IPS-20b (cell line): ENCODE measurements at regions not wholly inside any gene's neighbourhood (a gene's known extent, or its start where the extent isn't known, plus 50 kb on each side); places are given as distances from the start of the nearest gene placed in this dataset.
"Not testable (repeated sequence)": the region's sequence is repeated elsewhere in the genome, so short reads cannot be mapped to it uniquely, and the experiment has no call there.

Experiments
- H3K27ac ChIP-seq: one replicate; pipeline ENCODE4 v1.5.1; 2013; ENCODE audit warnings: low read length
- H3K27me3 ChIP-seq: 2 replicates; pipeline ENCODE4 v1.6.1; 2013; ENCODE audit warnings: mild to moderate bottlenecking, low read length, inconsistent platforms; ENCODE audit not compliant: insufficient read depth
- H3K36me3 ChIP-seq: 2 replicates; pipeline ENCODE4 v1.6.1; 2013; ENCODE audit warnings: low read depth, mild to moderate bottlenecking, inconsistent platforms, low read length, moderate library complexity; ENCODE audit not compliant: insufficient read depth
- H3K4me1 ChIP-seq: 2 replicates; pipeline ENCODE4 v1.6.1; 2013; ENCODE audit warnings: mild to moderate bottlenecking, control low read depth, inconsistent platforms, low read length, moderate library complexity; ENCODE audit not compliant: insufficient read depth
- H3K4me3 ChIP-seq: 2 replicates; pipeline ENCODE4 v1.5.1; 2013; ENCODE audit warnings: mild to moderate bottlenecking, low read length, inconsistent platforms
- H3K9ac ChIP-seq: 2 replicates; pipeline ENCODE4 v1.6.1; 2013; ENCODE audit warnings: low read depth, mild to moderate bottlenecking, inconsistent platforms, low read length, moderate library complexity
- H3K9me3 ChIP-seq: 2 replicates; pipeline ENCODE4 v1.6.1; 2013; ENCODE audit warnings: mild to moderate bottlenecking, low read depth, low read length, inconsistent platforms; ENCODE audit not compliant: insufficient read depth

- H3K9ac ChIP-seq: no peak overlapping the region
- no peaks in the 10 kb centered on the region for H3K36me3 ChIP-seq
- H3K27ac ChIP-seq: no peak overlapping the region
- no peaks in the 10 kb centered on the region for H3K27me3 ChIP-seq
- no peaks in the 10 kb centered on the region for H3K9me3 ChIP-seq
- H3K4me1 ChIP-seq: no peaks in the 10 kb centered on the region
- H3K4me3 ChIP-seq: no peak overlapping the region
Observed at GRCh38 chr12:87217491-87217890, 811.7 kb downstream of the C12orf50 start.

DNA sequence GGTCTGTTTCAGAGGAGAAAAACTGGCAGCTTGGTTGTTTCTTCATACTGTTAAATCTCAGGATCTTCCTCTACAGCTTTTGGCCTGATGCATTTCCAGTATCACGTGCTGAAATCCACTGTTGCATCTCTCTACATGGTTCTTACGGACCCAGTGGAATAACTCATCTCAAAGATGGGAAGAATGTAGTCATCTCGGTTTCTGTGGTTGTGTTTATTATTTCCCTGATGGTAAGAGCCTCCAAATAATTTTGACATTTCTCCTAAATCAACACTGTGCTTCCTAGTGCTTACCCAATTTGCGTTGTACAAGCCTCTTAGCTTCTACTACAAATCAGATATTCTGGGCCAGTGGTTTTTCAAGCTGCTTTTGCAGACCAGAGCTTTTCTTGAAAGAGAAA, 812.8 kb downstream of the C12orf50 start:
- H3K9me3 ChIP-seq: no peaks in the 10 kb centered on the region
- no peaks in the 10 kb centered on the region for H3K4me1 ChIP-seq
- no peaks in the 10 kb centered on the region for H3K27me3 ChIP-seq
- H3K4me3 ChIP-seq: no peak overlapping the region
- no peak overlapping the region for H3K9ac ChIP-seq
- no peak overlapping the region for H3K27ac ChIP-seq
- no peaks in the 10 kb centered on the region for H3K36me3 ChIP-seq

DNA sequence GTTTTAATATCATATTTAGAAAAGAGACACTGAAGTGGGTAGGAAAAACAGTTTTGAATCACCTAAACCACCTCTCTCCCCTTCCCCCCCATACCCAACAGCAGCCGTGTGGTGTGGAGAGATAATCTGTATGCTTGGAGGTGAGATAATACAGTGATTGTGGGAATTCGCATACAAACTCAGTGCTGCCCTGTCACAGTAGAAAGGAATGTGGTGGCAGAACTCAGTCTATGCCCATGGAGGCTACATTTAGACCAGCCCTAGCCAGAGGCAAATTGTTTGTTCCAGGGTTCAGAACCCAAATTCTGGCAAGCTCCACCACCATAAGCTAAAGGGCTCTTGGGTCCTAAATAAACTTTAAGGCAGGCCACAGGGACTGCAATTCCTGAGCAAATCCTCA, 827.0 kb downstream of the C12orf50 start:
- no peaks in the 10 kb centered on the region for H3K4me1 ChIP-seq
- no peaks in the 10 kb centered on the region for H3K36me3 ChIP-seq
- H3K27me3 ChIP-seq: no peaks in the 10 kb centered on the region
- H3K27ac ChIP-seq: no peak overlapping the region
- no peak overlapping the region for H3K9ac ChIP-seq
- no peaks in the 10 kb centered on the region for H3K9me3 ChIP-seq
- H3K4me3 ChIP-seq: no peak overlapping the region

DNA sequence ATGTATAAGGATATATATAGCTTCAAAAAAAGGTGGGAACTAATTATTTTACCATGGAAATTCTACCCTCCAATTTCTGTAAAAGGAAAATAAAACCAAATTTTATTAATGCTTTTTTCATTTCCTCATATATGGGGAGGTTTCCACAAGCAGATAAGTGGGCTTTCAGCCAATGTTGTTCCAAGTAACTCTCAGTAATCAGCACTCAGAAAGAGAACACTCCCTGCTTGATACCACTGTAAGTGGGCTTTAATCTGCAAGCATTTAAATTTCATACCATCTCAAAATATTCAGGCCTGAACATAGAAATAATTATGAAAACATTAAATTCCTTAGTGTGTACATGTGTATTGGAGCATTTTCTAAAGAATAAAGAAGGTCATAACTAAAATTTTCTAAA, 827.6 kb downstream of the C12orf50 start:
- Histone ChIP-seq H3K27me3 (no peaks in the 10 kb centered on the region), H3K4me1 (no peaks in the 10 kb centered on the region), H3K9me3 (no peaks in the 10 kb centered on the region), H3K27ac (no peak overlapping the region), H3K4me3 (no peak overlapping the region), H3K9ac (no peak overlapping the region), H3K36me3 (no peaks in the 10 kb centered on the region)

DNA sequence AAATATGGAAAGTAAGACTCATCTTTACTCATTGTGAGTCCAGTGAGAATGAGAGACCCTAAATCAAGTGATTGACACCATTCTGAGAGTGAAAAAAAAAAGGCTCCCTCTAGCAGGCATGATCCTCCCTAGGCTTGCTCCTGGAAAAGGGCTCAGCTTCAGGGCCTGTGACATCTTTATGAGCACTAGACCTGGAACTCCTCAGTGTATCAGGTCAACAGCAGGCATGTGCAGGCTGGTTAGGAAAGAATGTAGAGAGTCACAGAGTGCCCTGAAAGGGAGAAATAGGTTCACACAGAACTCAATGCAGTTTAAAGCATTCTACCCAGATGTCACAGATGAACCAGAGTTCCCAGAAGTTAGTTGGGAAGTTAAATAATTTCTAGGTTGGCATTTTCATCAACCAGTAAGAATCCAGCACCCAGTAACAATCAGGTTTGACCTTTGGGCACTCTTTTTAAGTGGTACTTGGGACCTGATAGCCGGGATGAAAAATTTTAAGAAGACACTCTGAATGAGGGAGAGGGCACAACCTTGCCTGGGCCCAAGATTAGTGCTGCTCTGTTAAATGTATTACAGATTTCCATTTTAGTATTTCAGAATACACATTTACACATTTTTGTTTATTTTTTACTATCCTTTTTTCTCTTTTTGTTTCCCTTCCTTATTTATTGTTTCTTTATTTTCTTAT, 828.8 kb downstream of the C12orf50 start:
- H3K4me3 ChIP-seq: no peak overlapping the region
- no peaks in the 10 kb centered on the region for H3K9me3 ChIP-seq

GRCh38 chr12:87198181-87198580, 831.0 kb downstream of the C12orf50 start:
- H3K36me3 ChIP-seq: no peaks in the 10 kb centered on the region
- no peaks in the 10 kb centered on the region for H3K4me1 ChIP-seq
- no peak overlapping the region for H3K9ac ChIP-seq
- H3K9me3 ChIP-seq: no peaks in the 10 kb centered on the region
- no peaks in the 10 kb centered on the region for H3K27me3 ChIP-seq
- no peak overlapping the region for H3K4me3 ChIP-seq
- H3K27ac ChIP-seq: no peak overlapping the region

More for the DNA sequence above, 828.8 kb downstream of the C12orf50 start:
- no peaks in the 10 kb centered on the region for H3K36me3 ChIP-seq
- H3K9ac ChIP-seq: no peak overlapping the region
- H3K4me1 ChIP-seq: no peaks in the 10 kb centered on the region
- H3K27me3 ChIP-seq: no peaks in the 10 kb centered on the region
- no peak overlapping the region for H3K27ac ChIP-seq

- Histone ChIP-seq H3K9me3 (no peaks in the 10 kb centered on the region), H3K9ac (no peak overlapping the region), H3K27ac (no peak overlapping the region), H3K36me3 (no peaks in the 10 kb centered on the region), H3K4me3 (no peak overlapping the region), H3K27me3 (no peaks in the 10 kb centered on the region), H3K4me1 (no peaks in the 10 kb centered on the region)
Observed at GRCh38 chr12:87196321-87196720, 832.9 kb downstream of the C12orf50 start.

DNA sequence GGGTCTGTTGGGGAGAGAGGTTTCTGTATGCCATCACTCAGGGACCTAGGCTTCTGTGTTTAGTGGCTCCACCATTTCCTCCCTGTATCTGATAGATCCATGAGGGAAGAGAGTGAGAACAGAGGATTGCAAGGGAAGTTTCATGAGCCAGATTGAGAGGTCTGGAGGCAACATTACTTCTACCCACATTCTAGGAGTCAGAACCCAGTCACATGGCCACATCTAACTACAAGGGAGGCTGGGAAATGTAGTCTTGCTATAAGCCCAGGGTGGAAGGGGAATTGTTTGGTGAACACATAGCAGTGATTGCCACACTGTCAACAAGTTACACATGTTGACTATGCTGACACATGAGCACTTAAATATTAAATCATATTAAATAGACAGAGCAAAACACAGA, 834.8 kb downstream of the C12orf50 start:
- not testable (repeated sequence) for H3K27me3 ChIP-seq, H3K9me3 ChIP-seq, H3K4me3 ChIP-seq, H3K27ac ChIP-seq, H3K36me3 ChIP-seq, H3K4me1 ChIP-seq, H3K9ac ChIP-seq

- no peak overlapping the region for H3K9ac ChIP-seq
- H3K27me3 ChIP-seq: no peaks in the 10 kb centered on the region
- no peaks in the 10 kb centered on the region for H3K36me3 ChIP-seq
- H3K27ac ChIP-seq: no peak overlapping the region
- H3K4me3 ChIP-seq: no peak overlapping the region
- no peaks in the 10 kb centered on the region for H3K4me1 ChIP-seq
- no peaks in the 10 kb centered on the region for H3K9me3 ChIP-seq
Observed at GRCh38 chr12:87185367-87185766, 843.8 kb downstream of the C12orf50 start.

- Histone ChIP-seq H3K9me3 (no peaks in the 10 kb centered on the region), H3K9ac (no peak overlapping the region), H3K27me3 (no peaks in the 10 kb centered on the region), H3K4me3 (no peak overlapping the region), H3K27ac (no peak overlapping the region), H3K4me1 (no peaks in the 10 kb centered on the region), H3K36me3 (no peaks in the 10 kb centered on the region)
Observed at GRCh38 chr12:87182696-87183233, 846.4 kb downstream of the C12orf50 start.

GRCh38 chr12:87171356-87171755, 857.8 kb downstream of the C12orf50 start:
- no peaks in the 10 kb centered on the region for H3K4me1 ChIP-seq
- peaks cover 13% of the 10 kb centered on the region; the same call in 1 of the 2 replicates for H3K9me3 ChIP-seq
- H3K36me3 ChIP-seq: no peaks in the 10 kb centered on the region
- H3K27me3 ChIP-seq: no peaks in the 10 kb centered on the region
- no peak overlapping the region for H3K9ac ChIP-seq
- H3K27ac ChIP-seq: no peak overlapping the region
- no peak overlapping the region for H3K4me3 ChIP-seq

- H3K9ac ChIP-seq: no peak overlapping the region
- H3K27me3 ChIP-seq: no peaks in the 10 kb centered on the region
- H3K4me3 ChIP-seq: no peak overlapping the region
- H3K4me1 ChIP-seq: no peaks in the 10 kb centered on the region
- peaks cover 34% of the 10 kb centered on the region for H3K9me3 ChIP-seq
- no peaks in the 10 kb centered on the region for H3K36me3 ChIP-seq
- no peak overlapping the region for H3K27ac ChIP-seq
Observed at GRCh38 chr12:87169010-87169409, 860.2 kb downstream of the C12orf50 start.
